Fibroblast of upper back skin (primary cell): ENCODE measurements at regions not wholly inside any gene's neighbourhood (a gene's known extent, or its start where the extent isn't known, plus 50 kb on each side); places are given as distances from the start of the nearest gene placed in this dataset.

Experiments
- DNase-seq: peaks from one replicate; pipeline ENCODE4 v3.0.0-alpha.2; 2013

DNA sequence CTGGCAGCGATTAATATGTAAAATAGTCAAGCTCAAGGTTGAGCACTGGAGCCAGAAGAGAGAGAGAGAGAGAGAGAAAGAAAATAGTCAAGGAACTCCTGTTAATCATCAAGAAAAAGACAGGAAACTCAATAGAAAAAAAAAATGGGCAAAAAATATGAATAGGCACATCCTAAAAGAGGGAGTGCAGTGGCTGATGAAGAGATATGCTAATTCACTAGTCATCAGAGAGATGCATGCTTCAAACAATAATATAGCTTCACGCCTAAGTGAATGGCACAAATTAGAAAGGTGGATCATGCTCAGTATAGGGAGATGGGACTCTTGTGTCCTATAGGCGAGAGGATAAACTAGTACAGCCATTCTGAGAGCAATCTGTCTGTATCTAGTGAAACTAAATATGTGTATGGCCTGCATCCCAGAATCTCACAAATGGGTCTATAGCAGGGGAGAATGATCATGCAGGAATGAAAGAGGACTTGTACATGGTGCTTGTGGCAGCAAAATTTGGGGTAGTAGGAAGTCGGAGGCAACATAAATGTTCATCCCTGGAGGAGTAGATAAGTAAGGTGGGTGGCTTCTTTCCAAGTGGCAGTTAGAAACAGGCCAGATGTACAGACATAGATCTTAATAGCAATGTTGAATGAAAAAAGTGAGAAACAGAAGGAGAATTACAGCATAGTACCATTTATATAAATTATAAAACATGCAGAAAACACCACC is 176.8 kb downstream of the VEGFA start:
- DNase-seq: no peak

GRCh38 chr6:43945768-43946080 is 175.7 kb downstream of the VEGFA start:
- no peak for DNase-seq

GRCh38 chr6:43944908-43945767 is 175.1 kb downstream of the VEGFA start:
- peak; percentile 45 for DNase-seq

DNA sequence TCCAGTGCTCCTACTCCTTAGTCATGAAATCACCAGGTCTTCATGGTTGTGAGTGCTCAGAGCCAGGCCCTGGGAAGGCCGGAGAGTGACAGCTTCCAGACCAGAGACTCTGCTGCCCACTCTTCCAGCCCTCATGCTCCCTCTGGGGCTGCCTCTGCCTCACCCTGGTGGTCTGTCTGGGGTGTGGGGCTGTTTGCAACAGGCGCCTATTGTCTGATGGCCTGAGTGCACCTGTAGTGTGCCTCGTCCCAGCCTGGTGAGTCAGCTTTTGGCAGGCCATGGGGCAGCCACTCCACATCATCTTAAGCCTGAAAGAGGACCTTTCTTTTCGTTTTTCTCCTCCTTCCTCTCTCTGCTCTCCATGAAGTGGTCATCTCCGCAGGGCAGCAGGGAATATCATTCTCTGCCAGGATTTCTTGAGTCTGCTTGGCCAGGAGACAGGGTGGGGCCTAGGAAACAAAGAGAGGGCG is 173.8 kb downstream of the VEGFA start:
- no peak for DNase-seq

DNA sequence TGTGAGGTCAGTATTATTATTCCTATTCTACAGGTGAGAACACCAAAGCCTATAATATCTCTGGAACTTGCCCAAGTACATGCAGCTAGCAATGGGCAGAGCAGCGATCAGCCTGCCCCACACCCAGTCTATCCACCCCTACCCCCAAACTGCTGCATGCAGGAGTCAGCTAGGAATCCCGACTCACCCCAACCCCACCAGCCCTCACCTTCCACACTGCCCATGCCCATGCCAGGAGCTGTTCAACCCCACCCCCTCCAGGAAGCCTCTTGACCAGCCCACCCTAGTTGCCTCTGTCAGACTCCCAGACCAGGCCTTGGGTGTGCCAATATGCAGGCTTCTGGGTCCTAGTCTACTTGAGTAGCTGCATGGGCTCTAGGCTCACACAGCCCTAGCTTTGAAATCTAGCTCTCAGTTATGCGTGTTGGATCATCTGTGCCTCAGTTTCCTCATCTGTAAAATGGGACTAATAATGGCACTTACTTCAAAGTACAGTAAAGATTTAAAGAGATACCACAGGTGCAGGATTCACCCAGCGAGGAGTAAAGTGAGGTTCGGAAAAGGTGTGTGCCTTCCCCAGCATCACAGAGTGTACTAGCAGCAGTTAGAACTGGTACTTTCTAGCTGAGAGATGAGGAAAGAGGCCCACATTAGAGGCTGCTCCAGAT is 173.2 kb downstream of the VEGFA start:
- DNase-seq: no peak

DNA sequence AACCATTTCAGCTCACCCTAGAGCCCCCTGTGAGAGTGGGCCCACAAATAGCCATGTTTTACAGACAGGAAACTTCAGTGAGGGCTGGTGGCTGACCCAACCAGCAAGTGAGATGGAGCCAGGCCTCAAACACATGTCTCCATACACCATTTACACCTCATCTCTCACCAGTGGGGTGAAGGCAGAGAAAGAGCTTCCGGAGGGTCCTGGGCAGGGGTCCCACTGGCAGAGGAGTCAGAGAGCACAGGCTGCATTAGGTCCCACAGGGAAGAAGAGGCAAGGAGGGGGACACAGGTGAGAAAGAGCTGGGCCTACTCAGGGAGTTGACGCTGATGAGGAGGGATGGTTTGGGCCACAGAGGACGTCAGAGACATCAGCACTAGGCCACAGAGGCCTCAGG is 172.6 kb downstream of the VEGFA start:
- DNase-seq: no peak

GRCh38 chr6:43942011-43942442 is 172.0 kb downstream of the VEGFA start:
- DNase-seq: no peak

DNA sequence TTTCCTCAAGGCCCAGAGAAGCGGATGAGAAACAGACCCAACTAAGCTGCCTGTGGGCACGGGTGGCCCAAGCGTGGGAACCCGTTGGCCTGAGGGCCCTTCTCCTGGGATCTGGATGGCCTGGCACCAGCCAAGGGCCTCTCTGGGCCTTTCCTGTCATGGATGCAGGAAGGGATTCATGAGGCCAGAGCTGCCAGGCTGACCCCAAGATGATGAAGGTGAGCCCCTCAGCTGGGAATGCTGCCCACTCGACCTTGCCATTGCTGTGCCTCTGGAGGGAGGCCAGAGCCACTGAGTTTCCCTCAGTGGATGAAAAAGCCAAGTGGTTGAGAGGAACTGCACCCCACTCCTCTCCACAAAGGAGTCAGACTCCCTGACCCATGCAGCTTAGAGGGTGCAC is 171.2 kb downstream of the VEGFA start:
- no peak for DNase-seq

GRCh38 chr6:43940393-43941087 is 170.5 kb downstream of the VEGFA start:
- DNase-seq: no peak

DNA sequence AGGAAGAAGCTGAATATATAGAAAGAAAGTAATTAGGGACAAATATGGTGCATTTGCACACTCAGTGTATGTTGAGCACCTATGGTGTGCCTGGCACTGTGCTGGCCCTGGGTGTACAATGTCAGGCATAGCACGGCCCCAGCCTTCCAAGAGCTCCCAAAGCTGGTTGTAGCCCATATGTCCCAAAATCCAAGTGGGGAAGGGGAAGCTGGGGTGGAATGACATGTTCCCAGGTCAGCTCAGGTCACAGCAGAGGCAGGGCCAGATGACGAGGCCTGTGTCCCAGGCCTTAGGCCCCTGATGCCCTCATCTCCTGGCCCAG is 170.0 kb downstream of the VEGFA start:
- no peak for DNase-seq

- no peak for DNase-seq
These were observed 169.5 kb downstream of the VEGFA start for GRCh38 chr6:43939281-43940070.

DNA sequence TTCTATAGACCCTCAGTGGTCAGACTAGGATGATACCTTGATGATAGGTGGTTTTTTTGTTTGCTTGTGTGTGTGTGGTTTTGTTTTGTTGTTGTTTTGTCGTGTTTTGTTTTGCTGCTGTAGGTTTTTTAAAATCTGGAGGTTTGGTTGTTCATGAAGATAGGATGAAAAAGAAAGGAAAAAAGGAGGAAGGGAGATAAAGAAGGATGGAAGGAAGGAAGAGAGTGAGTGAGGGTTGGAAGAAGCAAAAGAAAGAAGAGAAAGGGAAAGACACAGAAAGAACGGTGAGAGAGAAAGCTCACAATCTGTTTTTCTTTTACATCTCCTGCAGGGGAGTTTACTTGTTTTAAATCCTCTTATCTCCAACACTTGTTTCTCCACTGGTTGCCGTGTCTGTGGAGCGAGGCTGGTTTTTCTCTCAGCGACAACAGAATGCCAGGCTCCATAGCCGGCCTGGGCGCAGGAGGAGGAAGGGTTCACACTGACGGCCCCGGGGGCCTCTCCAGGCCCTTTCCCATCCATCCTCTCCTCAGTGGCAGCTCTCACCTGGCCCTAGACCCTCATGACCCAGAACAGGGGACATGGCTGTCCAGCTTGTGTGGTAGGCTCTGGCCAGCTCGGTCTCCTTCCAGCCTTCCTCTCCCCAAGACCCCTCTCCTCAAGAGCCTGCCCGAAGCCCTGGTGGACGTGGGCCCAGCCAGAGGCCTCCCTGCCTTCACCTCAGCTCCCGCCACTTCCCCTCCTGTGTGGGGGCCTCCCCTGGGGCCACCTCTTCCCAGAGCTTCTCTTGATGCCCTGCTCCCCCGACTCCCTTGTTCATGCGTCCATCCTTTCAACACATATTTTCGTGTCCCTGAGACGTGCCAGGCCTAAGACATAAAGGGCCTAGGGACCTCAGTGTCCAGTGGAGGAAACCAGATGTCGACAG is 168.4 kb downstream of the VEGFA start:
- DNase-seq: no peak

GRCh38 chr6:43937236-43938177 is 167.5 kb downstream of the VEGFA start:
- no peak for DNase-seq

GRCh38 chr6:43936476-43936875 is 166.5 kb downstream of the VEGFA start:
- no peak for DNase-seq

DNA sequence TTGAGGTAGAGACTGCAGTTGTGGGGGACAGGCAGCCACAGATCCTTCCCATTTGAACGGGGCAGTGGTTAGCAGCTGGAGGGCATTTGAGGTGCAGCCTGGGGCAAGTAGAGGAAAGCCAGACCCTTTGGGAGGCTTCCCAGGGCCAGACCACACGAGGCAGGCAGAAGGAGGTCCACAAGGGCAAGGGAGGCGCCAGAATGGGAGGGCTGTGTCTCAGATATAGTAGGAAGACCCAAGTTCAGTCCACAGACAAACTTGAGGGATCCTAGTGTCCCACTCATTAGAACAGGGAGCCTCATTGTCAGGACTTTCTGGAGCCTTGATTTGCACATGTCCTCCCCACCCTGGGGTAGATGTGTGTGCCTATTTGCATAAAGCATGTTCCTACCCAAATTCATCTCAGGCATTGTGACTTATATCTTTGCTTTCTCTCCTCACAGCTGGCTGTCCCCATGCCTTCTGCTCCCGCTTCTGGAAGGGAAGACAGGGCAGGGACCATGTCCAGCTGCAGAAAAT is 166.0 kb downstream of the VEGFA start:
- DNase-seq: no peak

- no peak for DNase-seq
These were observed 165.0 kb downstream of the VEGFA start for GRCh38 chr6:43934803-43935602.

GRCh38 chr6:43934183-43934802 is 164.3 kb downstream of the VEGFA start:
- DNase-seq: no peak

DNA sequence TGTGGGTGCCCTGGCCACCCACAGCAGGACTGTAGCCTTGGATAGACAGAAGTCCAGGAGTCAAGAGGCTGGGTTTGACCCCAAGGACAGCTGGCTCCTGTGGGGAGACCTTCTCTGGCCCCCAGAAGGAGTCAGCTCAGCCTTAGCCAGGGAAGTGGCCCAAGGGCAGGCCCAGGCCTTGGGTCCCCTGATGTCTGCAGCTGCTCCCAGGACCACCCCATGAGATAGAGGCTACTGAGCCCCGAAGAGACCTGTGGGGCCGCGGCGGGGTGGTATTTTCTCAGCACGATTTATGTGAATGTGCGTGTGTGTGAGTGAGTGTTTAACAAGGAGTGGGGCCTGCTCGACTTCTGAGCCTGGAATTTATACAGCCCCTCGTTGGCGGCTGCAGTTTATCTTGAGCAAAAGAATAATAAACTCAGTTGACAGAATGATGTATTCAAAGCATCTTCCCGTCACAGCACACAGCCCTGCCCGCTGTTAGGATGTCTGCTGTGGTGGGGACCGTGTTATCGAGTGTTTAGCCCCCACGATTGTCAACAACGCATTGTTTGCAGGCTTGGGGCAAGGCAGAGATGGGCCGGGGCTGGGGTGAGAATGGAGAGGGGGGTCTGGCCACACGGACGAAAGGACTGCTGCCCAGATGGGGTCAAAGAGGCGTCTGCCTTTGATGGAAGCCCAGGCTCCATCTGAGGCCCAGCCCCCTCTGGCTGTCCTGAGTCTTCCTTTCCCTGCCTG is 163.3 kb downstream of the VEGFA start:
- peak; percentile 63 for DNase-seq
